HL-60 (cell line): ENCODE measurements at regions not wholly inside any gene's neighbourhood (a gene's known extent, or its start where the extent isn't known, plus 50 kb on each side); places are given as distances from the start of the nearest gene placed in this dataset.

Source experiments
- DNase-seq, 2 experiments: peaks; one replicate each; pipeline ENCODE4 v3.0.0-alpha.2; 2010 to 2020; ENCODE audit warnings: low read depth in 1 of 2, low spot score in 1 of 2
- H3K27ac ChIP-seq: fragments of 250-450 bp; sonication (Bioruptor Pico); replicated peaks from 2 replicates; pipeline ENCODE4 v1.5.1; 2020; ENCODE audit warnings: mild to moderate bottlenecking, moderate library complexity
- H3K27me3 ChIP-seq: fragments of 250-450 bp; sonication (Bioruptor Pico); 2 replicates; pipeline ENCODE4 v1.5.1; 2021; ENCODE audit warnings: mild to moderate bottlenecking, moderate library complexity; ENCODE audit not compliant: insufficient read depth, poor library complexity, severe bottlenecking
- H3K4me3 ChIP-seq: replicated peaks from 2 replicates; pipeline ENCODE4 v1.5.1; 2011; ENCODE audit warnings: mild to moderate bottlenecking, control low read depth, low read length; ENCODE audit not compliant: insufficient read depth
- CTCF ChIP-seq: IDR thresholded peaks from one replicate; pipeline ENCODE4 v1.5.1; 2011; ENCODE audit warnings: low read length, control low read depth, inconsistent platforms; ENCODE audit not compliant: insufficient read depth
- GABPA ChIP-seq: IDR thresholded peaks from 2 replicates; pipeline ENCODE4 v1.6.1; 2012; ENCODE audit warnings: low read depth
- POLR2AphosphoS5 ChIP-seq: IDR thresholded peaks from 2 replicates; pipeline ENCODE4 v1.6.1; 2012; ENCODE audit warnings: low read depth
- REST ChIP-seq: IDR thresholded peaks from 2 replicates; pipeline ENCODE4 v1.6.1; 2012; ENCODE audit warnings: low read depth; ENCODE audit not compliant: insufficient replicate concordance
- SPI1 ChIP-seq: IDR thresholded peaks from 2 replicates; pipeline ENCODE4 v1.6.1; 2012; ENCODE audit warnings: low read depth, mild to moderate bottlenecking, borderline replicate concordance

DNA sequence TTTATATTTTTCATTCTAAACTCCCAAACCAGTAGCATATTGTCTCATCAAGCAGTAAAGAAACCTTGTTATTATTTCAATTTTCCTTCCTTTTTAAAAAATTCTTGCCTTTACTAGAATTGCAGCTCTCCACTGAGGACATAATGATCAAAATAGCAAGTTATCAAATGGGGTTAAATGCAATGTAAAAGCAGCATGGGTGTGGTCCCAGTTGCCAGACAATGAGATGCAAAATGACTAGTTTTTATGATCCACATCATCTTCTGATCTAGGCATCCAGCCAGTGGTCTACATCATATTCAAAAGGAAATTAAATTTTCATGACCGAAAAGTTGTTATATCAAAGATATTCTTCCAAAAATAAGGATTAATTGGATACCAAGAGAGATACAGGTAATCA, 427.9 kb upstream of the SMIM31 start:
- TF ChIP-seq REST (no peak), GABPA (no peak), CTCF (no peak), POLR2AphosphoS5 (no peak), SPI1 (no peak)
- H3K4me3 ChIP-seq = no peak overlapping the region
- DNase-seq = no peak
- no peak overlapping the region for H3K27ac ChIP-seq
- H3K27me3 ChIP-seq = no peaks in the 10 kb centered on the region

GRCh38 chr4:164337219-164337944, 416.5 kb upstream of the SMIM31 start:
- Histone ChIP-seq H3K27ac (no peak overlapping the region), H3K4me3 (no peak overlapping the region), H3K27me3 (no peaks in the 10 kb centered on the region)
- DNase-seq = no peak
- TF ChIP-seq POLR2AphosphoS5 = no peak
- no peak for TF ChIP-seq CTCF
- no peak for TF ChIP-seq REST
- no peak for TF ChIP-seq GABPA
- no peak for TF ChIP-seq SPI1

- DNase-seq = no peak
- TF ChIP-seq CTCF = no peak
- TF ChIP-seq POLR2AphosphoS5 = no peak
- no peak for TF ChIP-seq SPI1
- TF ChIP-seq REST = no peak
- TF ChIP-seq GABPA = no peak
- Histone ChIP-seq H3K27me3 (no peaks in the 10 kb centered on the region), H3K27ac (no peak overlapping the region), H3K4me3 (no peak overlapping the region)
These were observed 410.4 kb upstream of the SMIM31 start for GRCh38 chr4:164343472-164343976.
